Mucosa of descending colon (tissue), 3 donors: ENCODE measurements at regions not wholly inside any gene's neighbourhood (a gene's known extent, or its start where the extent isn't known, plus 50 kb on each side); places are given as distances from the start of the nearest gene placed in this dataset.

Experiments used
- ATAC-seq: fragments of 200-7000 bp; cut with Tn5 transposase; one replicate; pipeline ENCODE4 v1.9.1; 2020; ENCODE audit warnings: mild to moderate bottlenecking, moderate library complexity
- DNase-seq, 3 donors: peaks; one replicate each; pipeline ENCODE4 v3.0.0-alpha.2; 2020
- H3K36me3 ChIP-seq: fragments of 200-600 bp; one replicate; pipeline ENCODE4 v1.8.0; 2021; ENCODE audit warnings: low read depth, mild to moderate bottlenecking
- H3K4me1 ChIP-seq: fragments of 200-600 bp; one replicate; pipeline ENCODE4 v1.8.0; 2021; ENCODE audit warnings: low read depth, mild to moderate bottlenecking
- H3K4me3 ChIP-seq: fragments of 200-600 bp; one replicate; pipeline ENCODE4 v1.8.0; 2021; ENCODE audit warnings: mild to moderate bottlenecking
- H3K9me3 ChIP-seq: fragments of 200-600 bp; one replicate; pipeline ENCODE4 v1.8.0; 2021; ENCODE audit warnings: mild to moderate bottlenecking
- intact Hi-C, 2 donors: fragments of 100-400 bp; cut with DNase I in 1 of 2; cut with micrococcal nuclease in 1 of 2; formaldehyde crosslinking; loops; one replicate each; pipeline versions ENCODE4 v1.11.0 to v1.11.1; 2022; cut with DNase I, micrococcal nuclease
- TF ChIP-seq, protein P1 (sequence below): fragments of 200-600 bp; IDR thresholded peaks from one replicate; pipeline ENCODE4 v1.8.0; 2022; ENCODE audit warnings: antibody characterized with exemption, mild to moderate bottlenecking
- donor health status: DM: no; HTN: no; CAD: no; lungs with moderate emphysema.
- donor health status: DM: no; HTN: no; CAD: no.
- donor health status: DM: no; HTN: yes; CAD: no.

DNA sequence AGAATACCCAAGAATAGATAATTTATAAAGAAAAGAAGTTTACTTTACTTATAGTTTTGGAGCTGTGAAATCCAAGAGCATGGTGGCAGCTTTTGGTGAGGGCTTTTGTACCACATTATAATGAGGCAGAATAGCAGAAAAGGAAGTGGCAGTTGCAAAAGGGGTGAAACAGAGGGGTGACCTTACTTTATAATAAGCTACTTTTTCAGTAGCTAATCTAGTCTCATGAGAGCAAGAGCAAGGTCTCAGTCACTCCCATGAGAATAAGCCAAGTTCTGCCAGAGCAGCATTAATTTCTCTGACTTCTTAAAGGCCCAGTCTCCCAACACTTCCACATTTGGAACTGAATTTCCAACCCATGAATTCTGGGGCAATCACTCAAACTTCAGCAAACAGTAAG lies 502.0 kb downstream of the GBA3 start:
- Histone ChIP-seq H3K36me3 (no peaks in the 10 kb centered on the region), H3K9me3 (no peaks in the 10 kb centered on the region), H3K4me1 (no peaks in the 10 kb centered on the region), H3K4me3 (no peak overlapping the region)
- TF ChIP-seq, protein P1, sequence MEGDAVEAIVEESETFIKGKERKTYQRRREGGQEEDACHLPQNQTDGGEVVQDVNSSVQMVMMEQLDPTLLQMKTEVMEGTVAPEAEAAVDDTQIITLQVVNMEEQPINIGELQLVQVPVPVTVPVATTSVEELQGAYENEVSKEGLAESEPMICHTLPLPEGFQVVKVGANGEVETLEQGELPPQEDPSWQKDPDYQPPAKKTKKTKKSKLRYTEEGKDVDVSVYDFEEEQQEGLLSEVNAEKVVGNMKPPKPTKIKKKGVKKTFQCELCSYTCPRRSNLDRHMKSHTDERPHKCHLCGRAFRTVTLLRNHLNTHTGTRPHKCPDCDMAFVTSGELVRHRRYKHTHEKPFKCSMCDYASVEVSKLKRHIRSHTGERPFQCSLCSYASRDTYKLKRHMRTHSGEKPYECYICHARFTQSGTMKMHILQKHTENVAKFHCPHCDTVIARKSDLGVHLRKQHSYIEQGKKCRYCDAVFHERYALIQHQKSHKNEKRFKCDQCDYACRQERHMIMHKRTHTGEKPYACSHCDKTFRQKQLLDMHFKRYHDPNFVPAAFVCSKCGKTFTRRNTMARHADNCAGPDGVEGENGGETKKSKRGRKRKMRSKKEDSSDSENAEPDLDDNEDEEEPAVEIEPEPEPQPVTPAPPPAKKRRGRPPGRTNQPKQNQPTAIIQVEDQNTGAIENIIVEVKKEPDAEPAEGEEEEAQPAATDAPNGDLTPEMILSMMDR = no peak
- no peak for ATAC-seq
- intact Hi-C loops = no loop called here
- no peak for DNase-seq

GRCh38 chr4:23174179-23174578 lies 481.4 kb downstream of the GBA3 start:
- peaks cover 7% of the 10 kb centered on the region for H3K4me1 ChIP-seq
- DNase-seq = no peak
- intact Hi-C loops = no loop called here
- TF ChIP-seq, protein P1 = no peak
- no peak overlapping the region for H3K4me3 ChIP-seq
- H3K9me3 ChIP-seq = no peaks in the 10 kb centered on the region
- ATAC-seq = peak; percentile 56
- H3K36me3 ChIP-seq = no peaks in the 10 kb centered on the region

DNA sequence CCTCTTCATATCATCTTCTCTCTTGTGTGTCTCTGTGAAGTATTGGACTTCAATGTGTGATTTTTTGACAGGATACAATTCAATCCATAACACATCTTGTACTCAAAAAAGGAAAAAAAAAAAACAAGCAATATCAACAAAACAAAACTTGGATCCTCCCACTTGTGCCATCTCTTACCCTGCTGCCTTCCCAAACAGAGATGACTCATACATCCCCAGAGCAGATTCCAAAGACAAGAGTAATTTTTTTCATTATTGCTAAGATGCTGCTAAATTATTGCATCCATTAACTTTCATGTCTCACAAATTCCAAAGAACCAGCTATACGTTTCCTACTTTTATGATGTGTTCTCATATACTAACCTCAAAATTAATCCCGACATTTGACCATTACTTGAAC lies 479.2 kb downstream of the GBA3 start:
- Histone ChIP-seq H3K9me3 (no peaks in the 10 kb centered on the region), H3K36me3 (no peaks in the 10 kb centered on the region), H3K4me1 (peaks cover 10% of the 10 kb centered on the region), H3K4me3 (no peak overlapping the region)
- DNase-seq = no peak
- no peak for ATAC-seq
- intact Hi-C loops = no loop called here
- TF ChIP-seq, protein P1 = no peak

DNA sequence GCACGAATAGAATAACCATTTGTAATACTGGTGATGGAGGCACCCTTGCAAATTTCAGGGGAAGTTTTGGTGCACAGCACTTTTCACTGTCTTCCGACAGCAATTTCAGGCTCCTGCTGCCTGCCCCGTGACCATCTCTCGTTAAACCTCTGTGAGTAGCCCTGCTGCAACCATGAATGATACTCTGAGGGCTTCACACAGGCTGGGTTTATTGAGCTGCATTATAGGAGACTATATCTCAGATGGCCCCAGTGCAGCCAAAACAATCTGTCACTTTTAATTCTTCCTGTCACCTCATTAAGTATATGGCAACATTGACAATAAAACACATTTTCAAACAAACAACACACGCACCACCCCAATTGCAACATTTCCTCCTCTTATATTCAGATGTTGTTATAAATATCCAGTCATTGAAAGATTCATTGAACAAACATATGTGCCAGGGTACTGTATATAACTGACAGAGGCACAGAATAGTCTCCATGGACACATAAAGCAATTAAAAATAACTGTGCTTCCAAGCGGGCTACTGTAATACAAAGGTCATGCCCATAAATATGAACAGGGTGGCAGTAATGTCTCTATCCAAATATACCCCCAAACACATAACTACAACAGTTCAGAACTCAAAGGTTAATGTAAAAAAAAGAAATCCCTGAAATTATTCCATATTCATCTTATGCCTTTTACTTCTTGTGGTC lies 477.0 kb downstream of the GBA3 start:
- ATAC-seq = peak; percentile 84
- H3K4me3 ChIP-seq = no peak overlapping the region
- TF ChIP-seq, protein P1 = no peak
- intact Hi-C loops = no loop called here
- H3K4me1 ChIP-seq = peaks cover 10% of the 10 kb centered on the region
- H3K9me3 ChIP-seq = no peaks in the 10 kb centered on the region
- no peak for DNase-seq
- no peaks in the 10 kb centered on the region for H3K36me3 ChIP-seq

DNA sequence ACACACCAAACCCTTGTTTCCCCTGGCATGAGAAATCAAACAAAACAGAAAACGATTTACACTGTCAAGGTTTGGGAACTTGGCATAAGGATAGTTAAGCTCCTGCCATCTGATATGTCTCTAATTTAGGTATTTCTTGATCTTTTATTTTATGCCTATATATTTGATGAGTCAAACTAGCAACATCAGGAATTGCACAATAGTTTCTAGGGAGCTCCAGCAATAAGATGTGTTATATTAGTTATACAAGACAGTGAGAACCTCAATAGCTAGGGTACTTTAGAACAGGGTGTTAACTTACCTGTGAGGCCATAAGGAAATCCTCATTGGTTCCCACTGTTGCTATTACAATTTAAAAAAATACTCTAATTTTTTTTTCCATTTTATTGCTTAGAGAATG lies 474.2 kb downstream of the GBA3 start:
- peaks cover 10% of the 10 kb centered on the region for H3K4me1 ChIP-seq
- TF ChIP-seq, protein P1 = no peak
- no peak for DNase-seq
- H3K4me3 ChIP-seq = no peak overlapping the region
- H3K36me3 ChIP-seq = no peaks in the 10 kb centered on the region
- intact Hi-C loops = no loop called here
- no peak for ATAC-seq
- H3K9me3 ChIP-seq = no peaks in the 10 kb centered on the region

GRCh38 chr4:23166407-23166806 lies 473.7 kb downstream of the GBA3 start:
- TF ChIP-seq, protein P1 = no peak
- no peaks in the 10 kb centered on the region for H3K36me3 ChIP-seq
- DNase-seq = no peak
- no peak for ATAC-seq
- no peak overlapping the region for H3K4me3 ChIP-seq
- peaks cover 10% of the 10 kb centered on the region for H3K4me1 ChIP-seq
- intact Hi-C loops = no loop called here
- no peaks in the 10 kb centered on the region for H3K9me3 ChIP-seq
